Naive thymus-derived CD4-positive, alpha-beta T cell (primary cell): ENCODE measurements at regions not wholly inside any gene's neighbourhood (a gene's known extent, or its start where the extent isn't known, plus 50 kb on each side); places are given as distances from the start of the nearest gene placed in this dataset.
"Not testable (repeated sequence)": the region's sequence is repeated elsewhere in the genome, so short reads cannot be mapped to it uniquely, and the experiment has no call there.

Experiments used
- ATAC-seq: fragments of 150-1000 bp; cut with Tn5 transposase; 2 replicates; pipeline ENCODE4 v1.10.0; 2021; ENCODE audit warnings: mild to moderate bottlenecking, moderate library complexity
- CTCF ChIA-PET: fragments of 350-600 bp; sonication (Branson Sonifier 250); formaldehyde crosslinking; loops from one replicate; lab custom pipeline; 2021; ENCODE audit warnings: antibody characterized with exemption; lab: Charles Lee
- POLR2A ChIA-PET: fragments of 350-600 bp; sonication (Branson Sonifier 250); formaldehyde crosslinking; loops from one replicate; lab custom pipeline; 2021; ENCODE audit warnings: antibody characterized with exemption, inconsistent platforms; lab: Charles Lee
- DNase-seq, 9 donors: peaks; one replicate each; pipeline versions ENCODE4 v3.0.0 to v3.0.0-alpha.2; 2020 to 2022; ENCODE audit warnings: mixed read lengths in 1 of 9
- H3K27ac ChIP-seq: one replicate; pipeline ENCODE4 v1.7.0; 2013; ENCODE audit warnings: mild to moderate bottlenecking, low read depth, low read length, moderate library complexity
- H3K27me3 ChIP-seq, 2 donors: one replicate each; pipeline ENCODE4 v1.7.0; 2013; ENCODE audit warnings: low read length in 2 of 2, mild to moderate bottlenecking in 2 of 2, moderate library complexity in 2 of 2; ENCODE audit not compliant: control insufficient read depth in 2 of 2, insufficient read depth in 2 of 2
- H3K36me3 ChIP-seq, 3 experiments: 1 replicate in 2 of 3; 2 replicates in 1 of 3; pipeline ENCODE4 v1.7.0; 2013; ENCODE audit warnings: low read length in 3 of 3, mild to moderate bottlenecking in 3 of 3, moderate library complexity in 1 of 3; ENCODE audit not compliant: insufficient read depth in 3 of 3, control insufficient read depth in 2 of 3
- H3K4me1 ChIP-seq, 2 donors: one replicate each; pipeline ENCODE4 v1.7.0; 2013; ENCODE audit warnings: low read length in 2 of 2, mild to moderate bottlenecking in 2 of 2, moderate library complexity in 1 of 2; ENCODE audit not compliant: control insufficient read depth in 2 of 2, insufficient read depth in 2 of 2
- H3K4me3 ChIP-seq: 2 replicates; pipeline ENCODE4 v1.7.0; 2013; ENCODE audit warnings: mild to moderate bottlenecking, low read length
- H3K9me3 ChIP-seq, 3 experiments: 1 replicate in 2 of 3; 2 replicates in 1 of 3; pipeline ENCODE4 v1.7.0; 2013; ENCODE audit warnings: low read length in 3 of 3; ENCODE audit not compliant: control insufficient read depth in 2 of 3
- H3K27ac Mint-ChIP-seq, 9 donors: one replicate each; pipeline ENCODE4 v1.8.0; 2020 to 2022; ENCODE audit warnings: mixed read lengths in 9 of 9, mild to moderate bottlenecking in 8 of 9, moderate library complexity in 5 of 9, inconsistent platforms in 2 of 9
- H3K27me3 Mint-ChIP-seq, 5 donors: one replicate each; pipeline ENCODE4 v1.8.0; 2021 to 2022; ENCODE audit warnings: mixed read lengths in 5 of 5, mild to moderate bottlenecking in 1 of 5
- H3K36me3 Mint-ChIP-seq, 5 donors: one replicate each; pipeline ENCODE4 v1.8.0; 2020 to 2022; ENCODE audit warnings: mixed read lengths in 5 of 5, mild to moderate bottlenecking in 3 of 5, inconsistent platforms in 1 of 5
- H3K4me1 Mint-ChIP-seq, 7 donors: one replicate each; pipeline ENCODE4 v1.8.0; 2020 to 2022; ENCODE audit warnings: mixed read lengths in 7 of 7, mild to moderate bottlenecking in 3 of 7, inconsistent platforms in 1 of 7
- H3K4me3 Mint-ChIP-seq, 10 donors: one replicate each; pipeline ENCODE4 v1.8.0; 2020 to 2022; ENCODE audit warnings: mild to moderate bottlenecking in 10 of 10, mixed read lengths in 10 of 10, moderate library complexity in 6 of 10, inconsistent platforms in 2 of 10
- H3K9me3 Mint-ChIP-seq, 11 donors: one replicate each; pipeline ENCODE4 v1.8.0; 2020 to 2022; ENCODE audit warnings: mixed read lengths in 11 of 11, mild to moderate bottlenecking in 4 of 11, inconsistent platforms in 1 of 11, moderate library complexity in 1 of 11
- intact Hi-C, 2 donors: fragments of 100-400 bp; cut with micrococcal nuclease; formaldehyde crosslinking; loops; one replicate each; pipeline ENCODE4 v1.15.1; 2023

GRCh38 chr3:198138205-198138604, 178.2 kb downstream of the LMLN start:
- H3K4me3 Mint-ChIP-seq, ATAC-seq: not testable (repeated sequence)

DNA sequence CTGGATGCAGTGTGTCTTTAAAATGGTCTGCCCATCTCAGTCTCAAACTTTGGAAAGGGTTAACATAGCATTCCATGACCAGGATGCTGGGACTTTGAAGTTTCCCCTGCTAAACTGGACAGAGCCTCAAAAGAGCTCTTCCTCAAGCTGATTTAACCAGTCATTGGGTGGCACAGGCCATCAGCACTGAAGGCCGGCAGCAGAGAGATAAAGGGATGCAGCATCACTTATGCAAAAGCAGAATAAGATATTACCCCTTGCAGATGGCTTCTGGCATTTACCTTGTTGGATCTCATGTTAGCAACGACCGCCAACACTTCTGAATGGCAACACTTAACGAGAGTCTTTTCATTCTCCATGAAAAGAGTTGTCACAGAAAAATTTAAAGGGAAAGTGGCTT, 179.0 kb downstream of the LMLN start:
- H3K27ac ChIP-seq, H3K4me1 Mint-ChIP-seq, H3K9me3 ChIP-seq, intact Hi-C loops, H3K36me3 Mint-ChIP-seq, ATAC-seq, H3K36me3 ChIP-seq, H3K4me3 ChIP-seq, H3K27me3 Mint-ChIP-seq, H3K27me3 ChIP-seq, H3K9me3 Mint-ChIP-seq, CTCF ChIA-PET, H3K4me3 Mint-ChIP-seq, H3K4me1 ChIP-seq, H3K27ac Mint-ChIP-seq, POLR2A ChIA-PET, DNase-seq: not testable (repeated sequence)

More at GRCh38 chr3:198138205-198138604, 178.2 kb downstream of the LMLN start:
- intact Hi-C loops, CTCF ChIA-PET, H3K36me3 Mint-ChIP-seq, H3K36me3 ChIP-seq, H3K27me3 Mint-ChIP-seq, H3K27ac Mint-ChIP-seq, H3K4me1 ChIP-seq, H3K9me3 Mint-ChIP-seq, H3K27me3 ChIP-seq, POLR2A ChIA-PET, DNase-seq, H3K4me3 ChIP-seq, H3K4me1 Mint-ChIP-seq, H3K27ac ChIP-seq, H3K9me3 ChIP-seq: not testable (repeated sequence)

DNA sequence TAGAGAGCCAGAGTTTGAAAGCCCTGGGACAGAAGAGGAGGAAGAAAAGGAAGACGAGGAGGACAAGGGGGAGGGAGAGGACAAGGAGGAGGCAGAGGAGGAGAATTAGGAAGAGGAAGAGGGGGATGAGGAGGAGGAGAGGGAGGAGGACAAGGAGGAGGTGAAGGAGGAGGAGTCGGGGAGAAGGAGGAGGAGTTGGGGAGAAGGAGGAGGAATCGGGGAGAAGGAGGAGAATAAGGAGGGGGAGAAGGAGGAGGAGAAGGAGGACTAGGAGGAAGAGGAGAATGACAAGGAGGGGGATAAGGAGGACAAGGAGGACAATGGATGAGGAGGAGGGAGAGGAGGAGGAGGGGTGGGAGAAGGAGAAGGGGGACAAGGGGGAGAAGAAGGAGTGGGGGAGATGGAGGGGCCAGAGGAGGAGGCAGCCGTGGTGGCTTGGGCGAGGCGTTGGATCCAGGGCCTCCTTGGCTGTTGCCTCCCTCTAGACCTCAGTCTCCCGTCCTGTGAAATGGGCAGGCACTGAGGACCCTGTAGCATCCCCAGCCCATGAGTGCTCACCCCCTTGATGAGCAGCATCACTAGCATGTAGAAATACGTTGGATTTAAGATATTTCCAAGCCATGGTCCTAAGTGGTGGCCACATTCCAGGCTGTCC, 179.6 kb downstream of the LMLN start:
- H3K36me3 ChIP-seq, H3K27me3 ChIP-seq, H3K4me1 ChIP-seq, intact Hi-C loops, POLR2A ChIA-PET, H3K27ac ChIP-seq, H3K9me3 ChIP-seq, CTCF ChIA-PET, H3K4me1 Mint-ChIP-seq, H3K4me3 ChIP-seq, ATAC-seq, H3K27ac Mint-ChIP-seq, H3K36me3 Mint-ChIP-seq, H3K9me3 Mint-ChIP-seq, H3K4me3 Mint-ChIP-seq, H3K27me3 Mint-ChIP-seq, DNase-seq: not testable (repeated sequence)

GRCh38 chr3:198143300-198144137, 183.5 kb downstream of the LMLN start:
- H3K27ac ChIP-seq, H3K27me3 ChIP-seq, DNase-seq, intact Hi-C loops, H3K4me1 ChIP-seq, H3K36me3 Mint-ChIP-seq, CTCF ChIA-PET, H3K27me3 Mint-ChIP-seq, H3K9me3 Mint-ChIP-seq, H3K27ac Mint-ChIP-seq, POLR2A ChIA-PET, H3K36me3 ChIP-seq, H3K4me3 ChIP-seq, H3K4me3 Mint-ChIP-seq, H3K9me3 ChIP-seq, ATAC-seq, H3K4me1 Mint-ChIP-seq: not testable (repeated sequence)

- ATAC-seq, H3K9me3 Mint-ChIP-seq, H3K4me1 Mint-ChIP-seq, H3K27me3 Mint-ChIP-seq, H3K4me1 ChIP-seq, H3K27ac ChIP-seq, H3K27me3 ChIP-seq, H3K27ac Mint-ChIP-seq, H3K4me3 Mint-ChIP-seq, CTCF ChIA-PET, H3K36me3 Mint-ChIP-seq, H3K36me3 ChIP-seq, POLR2A ChIA-PET, H3K4me3 ChIP-seq, intact Hi-C loops, DNase-seq, H3K9me3 ChIP-seq: not testable (repeated sequence)
These were observed 185.3 kb downstream of the LMLN start for GRCh38 chr3:198145231-198145784.

GRCh38 chr3:198146070-198146469, 186.1 kb downstream of the LMLN start:
- H3K4me1 ChIP-seq, H3K27me3 Mint-ChIP-seq, intact Hi-C loops, H3K27ac Mint-ChIP-seq, H3K4me3 Mint-ChIP-seq, H3K4me1 Mint-ChIP-seq, CTCF ChIA-PET, H3K36me3 ChIP-seq, H3K9me3 ChIP-seq, H3K27me3 ChIP-seq, H3K4me3 ChIP-seq, DNase-seq, ATAC-seq, H3K36me3 Mint-ChIP-seq, POLR2A ChIA-PET, H3K27ac ChIP-seq, H3K9me3 Mint-ChIP-seq: not testable (repeated sequence)
